HepG2 (cell line): ENCODE measurements at regions not wholly inside any gene's neighbourhood (a gene's known extent, or its start where the extent isn't known, plus 50 kb on each side); places are given as distances from the start of the nearest gene placed in this dataset.

Experiments
- CCDC6 ChIP-seq: sonication (generic); formaldehyde crosslinking; IDR thresholded peaks from 2 replicates; pipeline ENCODE4 v1.8.1; 2022; ENCODE audit warnings: mild to moderate bottlenecking, missing genetic modification reagents, moderate library complexity
- DMAP1 ChIP-seq: IDR thresholded peaks from 2 replicates; pipeline ENCODE4 v1.6.1; 2016
- ESRRA ChIP-seq: sonication (generic); formaldehyde crosslinking; IDR thresholded peaks from 2 replicates; pipeline ENCODE4 v1.5.1; 2020; ENCODE audit warnings: mild to moderate bottlenecking, low read depth, missing genetic modification reagents
- FLYWCH1 ChIP-seq: sonication (generic); formaldehyde crosslinking; IDR thresholded peaks from 2 replicates; pipeline ENCODE4 v1.8.1; 2023; ENCODE audit warnings: mild to moderate bottlenecking, missing genetic modification reagents
- FOSL1 ChIP-seq: sonication (generic); formaldehyde crosslinking; IDR thresholded peaks from 2 replicates; pipeline ENCODE4 v1.9.0; 2021; ENCODE audit warnings: missing genetic modification reagents, borderline replicate concordance
- HMG20A ChIP-seq: IDR thresholded peaks from 2 replicates; pipeline ENCODE4 v1.6.1; 2016; ENCODE audit warnings: borderline replicate concordance
- IRF1 ChIP-seq: sonication (generic); formaldehyde crosslinking; IDR thresholded peaks from 2 replicates; pipeline ENCODE4 v1.4.0; 2020; ENCODE audit warnings: low read depth, mild to moderate bottlenecking, missing genetic modification reagents
- KLF6 ChIP-seq: IDR thresholded peaks from 2 replicates; pipeline ENCODE4 v1.8.0; 2016; ENCODE audit warnings: missing biosample characterization, missing genetic modification reagents
- MIXL1 ChIP-seq: IDR thresholded peaks from 2 replicates; pipeline ENCODE4 v1.6.1; 2016
- MNT ChIP-seq: fragments of 450-650 bp; IDR thresholded peaks from 2 replicates; pipeline ENCODE4 v1.6.1; 2016
- NFIC ChIP-seq: IDR thresholded peaks from 2 replicates; pipeline ENCODE4 v1.6.1; 2012; ENCODE audit warnings: mild to moderate bottlenecking, low read length, inconsistent platforms
- NFKBIZ ChIP-seq: IDR thresholded peaks from 2 replicates; pipeline ENCODE4 v1.6.1; 2018; ENCODE audit warnings: missing genetic modification reagents, missing compliant biosample characterization
- ONECUT2 ChIP-seq: sonication (generic); formaldehyde crosslinking; IDR thresholded peaks from 2 replicates; pipeline ENCODE4 v1.4.0; 2020; ENCODE audit warnings: missing genetic modification reagents
- POGK ChIP-seq: sonication (generic); formaldehyde crosslinking; conservative IDR thresholded peaks from 2 replicates; pipeline ENCODE4 v1.8.0; 2022; ENCODE audit warnings: mild to moderate bottlenecking, moderate library complexity, missing genetic modification reagents
- RARA ChIP-seq: IDR thresholded peaks from 2 replicates; pipeline ENCODE4 v1.6.1; 2016; ENCODE audit warnings: missing genetic modification reagents, missing compliant biosample characterization
- RBM22 ChIP-seq: fragments of 200-400 bp; formaldehyde crosslinking; optimal IDR thresholded peaks from 2 replicates; pipeline ENCODE3; 2017; ENCODE audit warnings: mild to moderate bottlenecking, low read length, moderate library complexity
- SATB2 ChIP-seq: sonication (generic); formaldehyde crosslinking; IDR thresholded peaks from 2 replicates; pipeline ENCODE4 v1.5.0; 2020; ENCODE audit warnings: missing genetic modification reagents
- SNAI1 ChIP-seq: sonication (generic); formaldehyde crosslinking; IDR thresholded peaks from 2 replicates; pipeline ENCODE4 v1.5.0; 2020; ENCODE audit warnings: mild to moderate bottlenecking, missing genetic modification reagents, borderline replicate concordance
- SOX5 ChIP-seq: IDR thresholded peaks from 2 replicates; pipeline ENCODE4 v1.6.1; 2016; ENCODE audit warnings: borderline replicate concordance
- SP2 ChIP-seq: sonication (generic); formaldehyde crosslinking; IDR thresholded peaks from 2 replicates; pipeline ENCODE4 v1.5.1; 2020; ENCODE audit warnings: mild to moderate bottlenecking, missing genetic modification reagents
- TBX3 ChIP-seq: fragments of 450-650 bp; IDR thresholded peaks from 2 replicates; pipeline ENCODE4 v1.6.1; 2017; ENCODE audit warnings: antibody characterized with exemption, mild to moderate bottlenecking, inconsistent platforms, borderline replicate concordance
- TRIM24 ChIP-seq: sonication (generic); formaldehyde crosslinking; IDR thresholded peaks from 2 replicates; pipeline ENCODE4 v1.8.0; 2022; ENCODE audit warnings: mild to moderate bottlenecking, missing genetic modification reagents
- ZBTB8A ChIP-seq: sonication (generic); formaldehyde crosslinking; IDR thresholded peaks from 2 replicates; pipeline ENCODE4 v1.4.0; 2020; ENCODE audit warnings: mild to moderate bottlenecking, low read depth, missing genetic modification reagents, borderline replicate concordance
- ZFX ChIP-seq: sonication (generic); formaldehyde crosslinking; IDR thresholded peaks from 2 replicates; pipeline ENCODE4 v1.4.0; 2020; ENCODE audit warnings: mild to moderate bottlenecking, low read depth, missing genetic modification reagents, moderate library complexity
- ZNF160 ChIP-seq: sonication (generic); formaldehyde crosslinking; IDR thresholded peaks from 2 replicates; pipeline ENCODE4 v1.8.0; 2022; ENCODE audit warnings: mild to moderate bottlenecking, inconsistent platforms, missing genetic modification reagents
- ZNF468 ChIP-seq: sonication (generic); formaldehyde crosslinking; IDR thresholded peaks from 2 replicates; pipeline ENCODE4 v1.8.0; 2022; ENCODE audit warnings: mild to moderate bottlenecking, moderate library complexity, missing genetic modification reagents
- ZNF557 ChIP-seq: sonication (generic); formaldehyde crosslinking; IDR thresholded peaks from 2 replicates; pipeline ENCODE4 v1.4.0; 2020; ENCODE audit warnings: missing genetic modification reagents
- ZNF562 ChIP-seq: sonication (generic); formaldehyde crosslinking; IDR thresholded peaks from 2 replicates; pipeline ENCODE4 v1.8.0; 2022; ENCODE audit warnings: missing genetic modification reagents, borderline replicate concordance
- ZNF607 ChIP-seq: sonication (generic); formaldehyde crosslinking; IDR thresholded peaks from 2 replicates; pipeline ENCODE4 v1.5.1; 2020; ENCODE audit warnings: missing genetic modification reagents, mild to moderate bottlenecking, borderline replicate concordance
- ZNF672 ChIP-seq: sonication (generic); formaldehyde crosslinking; IDR thresholded peaks from 2 replicates; pipeline ENCODE4 v1.8.1; 2022; ENCODE audit warnings: missing genetic modification reagents

GRCh38 chr20:50267041-50267865 lies 76.6 kb downstream of the CEBPB start (continued):
- TF ChIP-seq ZNF468 (CRISPR knock-in tag) (no peak), ZNF607 (CRISPR knock-in tag) (no peak), ZFX (peak; percentile 45; the same call in 1 of the 2 replicates), CCDC6 (CRISPR knock-in tag) (no peak; the same call in 1 of the 2 replicates), SNAI1 (CRISPR knock-in tag) (no peak), ZNF562 (CRISPR knock-in tag) (no peak), KLF6 (CRISPR knock-in tag) (no peak), DMAP1 (CRISPR knock-in tag) (no peak; the same call in 1 of the 2 replicates), NFKBIZ (CRISPR knock-in tag) (no peak), ONECUT2 (CRISPR knock-in tag) (no peak), RARA (CRISPR knock-in tag) (peak; percentile 61), FLYWCH1 (CRISPR knock-in tag) (no peak), SOX5 (CRISPR knock-in tag) (peak; percentile 92), ESRRA (no peak), ZBTB8A (CRISPR knock-in tag) (no peak), MNT (no peak), ZNF672 (CRISPR knock-in tag) (no peak), MIXL1 (CRISPR knock-in tag) (no peak), TBX3 (no peak), POGK (no peak), SP2 (CRISPR knock-in tag) (no peak), ZNF160 (no peak), NFIC (no peak; the same call in 1 of the 2 replicates), HMG20A (CRISPR knock-in tag) (peak; percentile 41; the same call in 1 of the 2 replicates), RBM22 (no peak), ZNF557 (no peak), FOSL1 (no peak), SATB2 (CRISPR knock-in tag) (no peak), TRIM24 (CRISPR knock-in tag) (no peak), IRF1 (no peak)
